Mucosa of descending colon (tissue), 3 donors: ENCODE measurements at regions not wholly inside any gene's neighbourhood (a gene's known extent, or its start where the extent isn't known, plus 50 kb on each side); places are given as distances from the start of the nearest gene placed in this dataset.

Source experiments
- ATAC-seq: fragments of 200-7000 bp; cut with Tn5 transposase; one replicate; pipeline ENCODE4 v1.9.1; 2020; ENCODE audit warnings: mild to moderate bottlenecking, moderate library complexity
- DNase-seq, 3 donors: peaks; one replicate each; pipeline ENCODE4 v3.0.0-alpha.2; 2020
- H3K36me3 ChIP-seq: fragments of 200-600 bp; one replicate; pipeline ENCODE4 v1.8.0; 2021; ENCODE audit warnings: low read depth, mild to moderate bottlenecking
- H3K4me1 ChIP-seq: fragments of 200-600 bp; one replicate; pipeline ENCODE4 v1.8.0; 2021; ENCODE audit warnings: low read depth, mild to moderate bottlenecking
- H3K4me3 ChIP-seq: fragments of 200-600 bp; one replicate; pipeline ENCODE4 v1.8.0; 2021; ENCODE audit warnings: mild to moderate bottlenecking
- H3K9me3 ChIP-seq: fragments of 200-600 bp; one replicate; pipeline ENCODE4 v1.8.0; 2021; ENCODE audit warnings: mild to moderate bottlenecking
- intact Hi-C, 2 donors: fragments of 100-400 bp; cut with DNase I in 1 of 2; cut with micrococcal nuclease in 1 of 2; formaldehyde crosslinking; loops; one replicate each; pipeline versions ENCODE4 v1.11.0 to v1.11.1; 2022; cut with DNase I, micrococcal nuclease
- TF ChIP-seq, protein P1 (sequence below): fragments of 200-600 bp; IDR thresholded peaks from one replicate; pipeline ENCODE4 v1.8.0; 2022; ENCODE audit warnings: antibody characterized with exemption, mild to moderate bottlenecking
- donor health status: DM: no; HTN: no; CAD: no; lungs with moderate emphysema.
- donor health status: DM: no; HTN: no; CAD: no.
- donor health status: DM: no; HTN: yes; CAD: no.

DNA sequence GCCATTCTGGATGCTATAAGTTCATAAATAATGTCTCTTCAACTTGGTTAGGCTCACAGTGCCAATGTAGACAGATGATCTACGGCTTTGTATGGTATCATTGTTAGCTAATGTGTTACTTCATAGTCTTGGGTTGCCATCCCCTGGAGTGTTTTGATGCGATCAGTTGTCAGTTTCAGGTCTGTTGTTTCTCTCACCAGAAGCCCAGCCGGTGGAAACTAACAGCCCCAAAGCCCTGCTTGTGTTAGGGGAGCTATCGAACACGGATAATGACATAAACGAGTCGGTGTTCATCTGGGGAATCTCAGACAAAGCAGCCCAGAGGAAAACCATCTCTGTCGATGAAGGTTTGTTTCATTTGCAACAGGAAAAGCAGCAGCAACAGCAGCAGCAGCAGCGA is 107.4 kb upstream of the ANKFN1 start:
- ATAC-seq (no peak), DNase-seq (no peak)
- Histone ChIP-seq H3K9me3 (no peaks in the 10 kb centered on the region), H3K4me1 (no peaks in the 10 kb centered on the region), H3K4me3 (no peak overlapping the region), H3K36me3 (no peaks in the 10 kb centered on the region)
- intact Hi-C loops: no loop called here
- TF ChIP-seq, protein P1, sequence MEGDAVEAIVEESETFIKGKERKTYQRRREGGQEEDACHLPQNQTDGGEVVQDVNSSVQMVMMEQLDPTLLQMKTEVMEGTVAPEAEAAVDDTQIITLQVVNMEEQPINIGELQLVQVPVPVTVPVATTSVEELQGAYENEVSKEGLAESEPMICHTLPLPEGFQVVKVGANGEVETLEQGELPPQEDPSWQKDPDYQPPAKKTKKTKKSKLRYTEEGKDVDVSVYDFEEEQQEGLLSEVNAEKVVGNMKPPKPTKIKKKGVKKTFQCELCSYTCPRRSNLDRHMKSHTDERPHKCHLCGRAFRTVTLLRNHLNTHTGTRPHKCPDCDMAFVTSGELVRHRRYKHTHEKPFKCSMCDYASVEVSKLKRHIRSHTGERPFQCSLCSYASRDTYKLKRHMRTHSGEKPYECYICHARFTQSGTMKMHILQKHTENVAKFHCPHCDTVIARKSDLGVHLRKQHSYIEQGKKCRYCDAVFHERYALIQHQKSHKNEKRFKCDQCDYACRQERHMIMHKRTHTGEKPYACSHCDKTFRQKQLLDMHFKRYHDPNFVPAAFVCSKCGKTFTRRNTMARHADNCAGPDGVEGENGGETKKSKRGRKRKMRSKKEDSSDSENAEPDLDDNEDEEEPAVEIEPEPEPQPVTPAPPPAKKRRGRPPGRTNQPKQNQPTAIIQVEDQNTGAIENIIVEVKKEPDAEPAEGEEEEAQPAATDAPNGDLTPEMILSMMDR: no peak

DNA sequence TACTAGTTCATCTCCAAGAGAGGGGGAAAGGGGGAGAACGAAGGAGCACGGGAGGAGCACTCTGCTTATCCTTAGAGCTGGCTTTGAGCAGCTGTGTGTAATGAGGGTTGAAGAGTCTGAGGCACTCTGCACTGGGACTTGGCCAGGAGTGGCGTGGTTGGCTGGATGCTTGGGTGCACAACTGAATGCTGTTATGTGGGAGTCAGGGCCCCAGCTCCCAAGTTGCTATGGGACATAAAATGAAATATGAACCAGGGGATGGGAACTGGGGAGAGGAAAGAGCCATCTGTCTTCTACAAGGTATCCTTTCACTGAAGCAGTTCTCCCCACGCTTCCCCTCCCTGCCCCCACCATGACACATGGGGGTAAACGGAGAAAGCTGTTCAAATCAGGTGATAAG is 105.9 kb upstream of the ANKFN1 start:
- H3K4me3 ChIP-seq: no peak overlapping the region

DNA sequence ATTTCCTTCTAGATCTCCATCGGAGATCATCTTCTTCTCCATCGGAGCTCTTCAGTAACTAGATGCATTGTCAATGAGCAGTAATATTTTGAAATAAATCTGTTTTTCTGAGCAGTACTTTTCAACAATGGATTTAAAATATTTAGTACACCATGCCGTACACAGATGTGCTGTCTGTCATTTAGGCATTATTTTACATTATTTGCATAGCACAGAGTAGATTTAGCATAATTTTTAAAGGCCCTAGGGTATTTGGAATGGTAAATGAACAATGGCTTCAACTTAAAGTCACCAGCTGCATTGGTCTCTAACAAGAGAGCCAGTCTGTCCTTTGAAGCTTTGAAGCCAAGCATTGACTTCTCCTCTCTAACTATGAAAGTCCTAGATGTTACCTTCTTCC is 95.4 kb upstream of the ANKFN1 start:
- no peaks in the 10 kb centered on the region for H3K4me1 ChIP-seq

More for the DNA sequence above, 105.9 kb upstream of the ANKFN1 start:
- H3K36me3 ChIP-seq: no peaks in the 10 kb centered on the region
- TF ChIP-seq, protein P1: no peak
- intact Hi-C loops: no loop called here
- ATAC-seq (no peak), DNase-seq (no peak)
- no peaks in the 10 kb centered on the region for H3K4me1 ChIP-seq
- H3K9me3 ChIP-seq: peaks cover 2% of the 10 kb centered on the region

DNA sequence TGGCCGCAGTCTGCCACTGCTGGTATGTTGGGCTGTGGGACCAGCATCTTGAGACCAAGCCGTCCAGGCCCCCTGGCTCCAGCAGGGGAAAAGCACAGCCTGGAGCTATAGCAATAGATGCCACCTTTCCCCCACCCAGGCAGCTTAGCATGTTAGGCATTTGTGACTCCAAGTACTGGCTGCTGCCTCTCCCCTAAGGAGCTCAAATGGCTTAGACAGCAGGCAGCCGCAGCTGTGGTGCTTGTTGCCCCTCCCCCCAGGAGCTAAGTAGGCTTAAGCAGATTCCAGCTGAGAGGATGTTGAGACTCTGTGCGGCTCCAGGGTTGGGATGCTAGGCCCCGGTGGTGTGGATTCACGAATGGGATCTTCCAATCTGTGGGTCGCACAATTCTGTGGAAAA is 88.8 kb upstream of the ANKFN1 start:
- Histone ChIP-seq H3K4me3 (no peak overlapping the region), H3K4me1 (no peaks in the 10 kb centered on the region), H3K36me3 (no peaks in the 10 kb centered on the region), H3K9me3 (no peaks in the 10 kb centered on the region)
- intact Hi-C loops: no loop called here
- no peak for DNase-seq
- TF ChIP-seq, protein P1: no peak
- no peak for ATAC-seq

More for the DNA sequence above, 95.4 kb upstream of the ANKFN1 start:
- no peak overlapping the region for H3K4me3 ChIP-seq
- ATAC-seq (no peak), DNase-seq (no peak)
- H3K9me3 ChIP-seq: no peaks in the 10 kb centered on the region
- no peaks in the 10 kb centered on the region for H3K36me3 ChIP-seq
- TF ChIP-seq, protein P1: no peak
- intact Hi-C loops: no loop called here

DNA sequence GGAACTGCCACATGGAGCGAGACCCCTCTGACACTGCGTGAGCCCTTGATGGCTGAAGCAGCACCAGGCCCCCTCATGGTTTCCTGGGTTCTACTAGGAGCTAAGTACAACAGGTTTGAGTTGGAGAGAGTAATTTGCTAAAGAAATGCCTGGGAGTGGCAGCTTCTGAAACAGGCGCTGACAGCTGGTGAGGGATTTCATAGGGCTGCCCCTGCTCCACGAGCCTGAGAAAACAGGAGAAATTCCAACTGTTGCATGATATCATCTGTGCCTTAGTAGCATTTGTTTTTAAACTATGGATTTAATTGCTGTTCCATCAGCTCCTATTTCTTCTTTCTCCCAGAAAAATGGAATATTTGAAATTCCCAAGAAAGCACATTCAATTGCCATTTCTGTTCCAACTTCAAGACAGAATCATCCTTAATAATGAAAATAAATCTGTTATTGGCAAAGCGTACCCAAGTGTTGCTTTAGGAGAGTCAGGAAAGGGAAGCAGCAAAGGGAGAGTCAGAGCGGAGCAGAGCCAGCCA is 78.8 kb upstream of the ANKFN1 start:
- Histone ChIP-seq H3K4me3 (no peak overlapping the region), H3K4me1 (no peaks in the 10 kb centered on the region), H3K9me3 (no peaks in the 10 kb centered on the region), H3K36me3 (no peaks in the 10 kb centered on the region)
- ATAC-seq (no peak), DNase-seq (no peak)
- intact Hi-C loops: no loop called here
- TF ChIP-seq, protein P1: no peak

DNA sequence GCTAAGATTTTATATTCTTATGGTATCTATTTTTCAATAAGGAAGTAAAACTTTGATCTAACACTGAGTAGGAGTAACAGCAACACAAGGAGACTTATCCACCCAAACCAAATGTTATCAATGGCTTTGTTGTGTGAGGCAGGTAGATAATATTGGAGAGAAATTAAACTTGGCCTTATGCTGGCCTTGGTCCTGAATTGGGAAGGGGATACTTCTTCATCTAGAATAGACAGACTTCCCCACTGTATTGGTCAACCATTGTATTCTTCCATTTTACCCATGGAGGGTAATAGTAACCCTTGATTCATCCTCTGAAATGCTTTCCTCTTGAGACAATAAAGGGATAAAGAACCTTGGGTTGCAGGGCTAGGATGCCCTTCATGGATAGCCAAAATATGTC is 76.3 kb upstream of the ANKFN1 start:
- no peak overlapping the region for H3K4me3 ChIP-seq
- intact Hi-C loops: no loop called here

More for the DNA sequence above, 76.3 kb upstream of the ANKFN1 start:
- no peaks in the 10 kb centered on the region for H3K9me3 ChIP-seq
- H3K36me3 ChIP-seq: no peaks in the 10 kb centered on the region
- ATAC-seq: no peak
- H3K4me1 ChIP-seq: no peaks in the 10 kb centered on the region
- no peak for DNase-seq
- TF ChIP-seq, protein P1: no peak
